Large intestine (tissue), 3 donors: ENCODE measurements at regions not wholly inside any gene's neighbourhood (a gene's known extent, or its start where the extent isn't known, plus 50 kb on each side); places are given as distances from the start of the nearest gene placed in this dataset.
"Not testable (repeated sequence)": the region's sequence is repeated elsewhere in the genome, so short reads cannot be mapped to it uniquely, and the experiment has no call there.

Source experiments
- DNase-seq, 2 donors: peaks; one replicate each; pipeline versions ENCODE4 v3.0.0 to v3.0.0-alpha.2; 2013
- H3K27ac ChIP-seq: one replicate; pipeline ENCODE4 v1.5.1; 2013; ENCODE audit warnings: low read length
- H3K27me3 ChIP-seq: 2 replicates; pipeline ENCODE4 v1.6.1; 2013; ENCODE audit warnings: low read length; ENCODE audit not compliant: control insufficient read depth, insufficient read depth
- H3K36me3 ChIP-seq: 2 replicates; pipeline ENCODE4 v1.6.1; 2013; ENCODE audit warnings: low read length; ENCODE audit not compliant: control insufficient read depth, insufficient read depth
- H3K4me1 ChIP-seq: one replicate; pipeline ENCODE4 v1.6.1; 2013; ENCODE audit warnings: low read length; ENCODE audit not compliant: control insufficient read depth, insufficient read depth
- H3K4me3 ChIP-seq: one replicate; pipeline ENCODE4 v1.5.1; 2013; ENCODE audit warnings: low read length
- H3K9me3 ChIP-seq: one replicate; pipeline ENCODE4 v1.6.1; 2013; ENCODE audit warnings: mild to moderate bottlenecking, low read depth, low read length, moderate library complexity; ENCODE audit not compliant: control insufficient read depth
- WGBS: methylation state at CpG from one replicate; pipeline ENCODE4 v1.1.5; 2013; ENCODE audit warnings: low lambda C conversion rate; ENCODE audit not compliant: insufficient coverage; 5-methylcytosine and 5-hydroxymethylcytosine counted together

- Histone ChIP-seq H3K27me3 (no peaks in the 10 kb centered on the region), H3K4me3 (no peak overlapping the region), H3K9me3 (no peaks in the 10 kb centered on the region), H3K4me1 (no peaks in the 10 kb centered on the region), H3K36me3 (no peaks in the 10 kb centered on the region), H3K27ac (no peak overlapping the region)
- WGBS: 83% methylated on average over 1 of the region's 7 CpGs
- DNase-seq: no peak
These were observed 221.4 kb downstream of the GATA3 start for GRCh38 chr10:8275911-8276310.

DNA sequence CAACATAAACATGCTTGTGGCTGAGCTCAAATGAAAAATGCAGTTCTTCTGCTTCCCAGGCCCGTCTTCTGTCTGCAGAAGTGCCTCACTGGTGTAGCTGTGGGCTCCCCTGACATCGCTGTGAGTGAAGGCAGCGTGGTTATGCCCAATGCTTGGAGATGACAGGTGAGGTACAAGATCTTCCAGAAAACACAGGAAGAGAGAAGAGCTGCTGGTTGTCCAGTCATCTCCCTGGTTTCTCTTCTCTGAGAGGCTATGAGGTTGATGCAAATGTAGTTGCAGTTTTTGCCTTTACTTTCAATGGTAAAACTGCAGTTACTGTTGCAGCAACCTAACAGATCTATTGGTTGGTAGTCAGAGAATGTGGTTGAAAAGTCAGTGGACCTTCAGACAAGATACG, 223.6 kb downstream of the GATA3 start:
- no peak for DNase-seq
- no peak overlapping the region for H3K4me3 ChIP-seq
- no peaks in the 10 kb centered on the region for H3K4me1 ChIP-seq
- H3K9me3 ChIP-seq: no peaks in the 10 kb centered on the region
- no CpG with 5 or more reads among the region's 4 CpGs for WGBS
- no peaks in the 10 kb centered on the region for H3K27me3 ChIP-seq
- no peaks in the 10 kb centered on the region for H3K36me3 ChIP-seq
- H3K27ac ChIP-seq: no peak overlapping the region

DNA sequence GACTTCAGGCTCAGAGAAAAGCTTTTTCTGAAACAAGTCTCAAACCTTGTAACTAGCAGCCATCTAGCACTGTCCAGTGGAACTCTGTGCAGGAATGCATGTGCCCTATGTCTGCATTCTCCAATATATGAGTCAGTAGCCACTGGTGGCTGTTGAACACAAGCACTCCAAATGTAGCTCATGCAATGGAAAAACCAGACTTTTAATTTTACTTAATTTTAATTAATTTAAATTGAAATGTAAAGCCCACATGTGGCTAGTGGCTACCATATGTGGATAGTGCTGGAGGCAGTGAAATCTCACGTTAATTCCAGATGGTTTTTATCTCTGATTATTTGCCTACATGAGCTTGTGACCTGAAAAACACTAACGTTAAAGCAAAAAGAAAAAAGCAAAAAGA, 225.1 kb downstream of the GATA3 start:
- DNase-seq: no peak
- no peaks in the 10 kb centered on the region for H3K36me3 ChIP-seq
- H3K4me3 ChIP-seq: no peak overlapping the region
- H3K4me1 ChIP-seq: no peaks in the 10 kb centered on the region
- no peaks in the 10 kb centered on the region for H3K27me3 ChIP-seq
- no peak overlapping the region for H3K27ac ChIP-seq
- H3K9me3 ChIP-seq: no peaks in the 10 kb centered on the region
- WGBS: 73% methylated on average over 2 of the region's 2 CpGs

- no peak for DNase-seq
- 100% methylated on average over 1 of the region's 7 CpGs for WGBS
These were observed 226.5 kb downstream of the GATA3 start for GRCh38 chr10:8280946-8281345.

DNA sequence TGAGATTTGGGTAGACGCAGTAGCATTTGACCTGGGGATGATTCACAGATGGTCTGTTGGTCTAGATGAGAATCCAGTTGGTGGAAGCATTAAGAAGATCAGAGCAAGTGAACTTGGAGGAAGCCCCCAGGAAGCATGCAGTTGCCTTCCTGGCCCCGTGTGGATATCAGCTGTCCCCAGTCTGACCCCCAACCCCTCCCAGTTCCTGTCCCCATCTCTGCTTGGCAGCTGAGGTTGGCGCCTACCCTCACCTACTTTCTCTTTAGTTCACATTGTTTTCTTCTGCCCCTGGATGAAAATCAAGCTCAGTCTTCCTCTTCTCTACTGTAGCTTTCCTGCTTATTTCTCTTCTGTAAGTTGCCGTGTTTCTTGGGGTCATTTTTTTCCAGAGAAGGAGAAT, 227.9 kb downstream of the GATA3 start:
- Histone ChIP-seq H3K27me3 (no peaks in the 10 kb centered on the region), H3K27ac (no peak overlapping the region)

More at GRCh38 chr10:8280946-8281345, 226.5 kb downstream of the GATA3 start:
- H3K4me1 ChIP-seq: no peaks in the 10 kb centered on the region
- no peaks in the 10 kb centered on the region for H3K9me3 ChIP-seq
- H3K27ac ChIP-seq: no peak overlapping the region
- H3K36me3 ChIP-seq: no peaks in the 10 kb centered on the region
- no peak overlapping the region for H3K4me3 ChIP-seq
- no peaks in the 10 kb centered on the region for H3K27me3 ChIP-seq

GRCh38 chr10:8283166-8283905, 228.8 kb downstream of the GATA3 start:
- no peak overlapping the region for H3K4me3 ChIP-seq
- DNase-seq: no peak
- no peaks in the 10 kb centered on the region for H3K27me3 ChIP-seq
- WGBS: 94% methylated on average over 2 of the region's 7 CpGs
- H3K27ac ChIP-seq: no peak overlapping the region
- no peaks in the 10 kb centered on the region for H3K9me3 ChIP-seq
- no peaks in the 10 kb centered on the region for H3K36me3 ChIP-seq
- H3K4me1 ChIP-seq: no peaks in the 10 kb centered on the region

More for the DNA sequence above, 227.9 kb downstream of the GATA3 start:
- WGBS: 83% methylated on average over 1 of the region's 4 CpGs
- Histone ChIP-seq H3K9me3 (no peaks in the 10 kb centered on the region), H3K4me3 (no peak overlapping the region), H3K36me3 (no peaks in the 10 kb centered on the region), H3K4me1 (no peaks in the 10 kb centered on the region)
- DNase-seq: no peak

GRCh38 chr10:8283986-8284385, 229.5 kb downstream of the GATA3 start:
- no peaks in the 10 kb centered on the region for H3K9me3 ChIP-seq
- DNase-seq: no peak
- no CpG with 5 or more reads among the region's 11 CpGs for WGBS

GRCh38 chr10:8285970-8286369, 231.5 kb downstream of the GATA3 start:
- H3K9me3 ChIP-seq, H3K36me3 ChIP-seq, H3K4me3 ChIP-seq, DNase-seq, H3K27ac ChIP-seq, H3K4me1 ChIP-seq, H3K27me3 ChIP-seq: not testable (repeated sequence)
- WGBS: no CpG with 5 or more reads among the region's 4 CpGs

More at GRCh38 chr10:8283986-8284385, 229.5 kb downstream of the GATA3 start:
- Histone ChIP-seq H3K4me1 (no peaks in the 10 kb centered on the region), H3K36me3 (no peaks in the 10 kb centered on the region), H3K27ac (no peak overlapping the region), H3K4me3 (no peak overlapping the region), H3K27me3 (no peaks in the 10 kb centered on the region)

- Histone ChIP-seq H3K27ac (no peak overlapping the region), H3K4me3 (no peak overlapping the region), H3K9me3 (no peaks in the 10 kb centered on the region), H3K27me3 (no peaks in the 10 kb centered on the region), H3K4me1 (no peaks in the 10 kb centered on the region), H3K36me3 (no peaks in the 10 kb centered on the region)
- WGBS: no CpG with 5 or more reads among the region's 9 CpGs
- DNase-seq: no peak
These were observed 234.1 kb downstream of the GATA3 start for GRCh38 chr10:8288600-8288999.

- DNase-seq: no peak
- Histone ChIP-seq H3K4me1 (no peaks in the 10 kb centered on the region), H3K36me3 (no peaks in the 10 kb centered on the region), H3K27ac (no peak overlapping the region), H3K9me3 (no peaks in the 10 kb centered on the region), H3K27me3 (no peaks in the 10 kb centered on the region), H3K4me3 (no peak overlapping the region)
- WGBS: 53% methylated on average over 2 of the region's 4 CpGs
These were observed 234.9 kb downstream of the GATA3 start for GRCh38 chr10:8289186-8289924.
